ENCODE measurements at regions not wholly inside any gene's neighbourhood (a gene's known extent, or its start where the extent isn't known, plus 50 kb on each side); places are given as distances from the start of the nearest gene placed in this dataset.

- TF ChIP-seq ZNF281 (CRISPR knock-in tag; IDR thresholded peaks at IDR 0.05) (no peak), CTCF (IDR thresholded peaks at IDR 0.05) (no peak), TCF7 (CRISPR knock-in tag; IDR thresholded peaks at IDR 0.05; ENCODE audit: low read depth) (no peak), OVOL2 (CRISPR knock-in tag; IDR thresholded peaks at IDR 0.05; ENCODE audit: borderline replicate concordance) (no peak), PRRX2 (CRISPR knock-in tag; IDR thresholded peaks at IDR 0.05) (no peak), AFF4 (CRISPR knock-in tag; IDR thresholded peaks at IDR 0.05; ENCODE audit: borderline replicate concordance) (no peak), E2F1 (CRISPR knock-in tag; IDR thresholded peaks at IDR 0.05) (no peak), IRF2 (CRISPR knock-in tag; IDR thresholded peaks at IDR 0.05; ENCODE audit: borderline replicate concordance, low read depth) (no peak)
Observed at GRCh38 chr11:104792861-104793260, 105.4 kb downstream of the CASP12 start (continued).

GRCh38 chr11:104791896-104792295, 106.4 kb downstream of the CASP12 start:
- ChIA-PET CTCF (no interaction called here), POLR2A (no interaction called here)
- Mint-ChIP-seq H3K4me1 (peaks cover 4% of the 10 kb centered on the region; the same call in 1 of the 2 replicates), H3K36me3 (peaks cover 17% of the 10 kb centered on the region), H3K4me3 (no peak overlapping the region), H3K9me3 (peaks cover 25% of the 10 kb centered on the region), H3K27me3 (ENCODE audit: low read depth) (no peaks in the 10 kb centered on the region), H3K27ac (no peak overlapping the region)
- no peak for DNase-seq (ENCODE audit: low spot score)
- ATAC-seq: no peak
- TF ChIP-seq AR (CRISPR knock-in tag; IDR thresholded peaks at IDR 0.05): no peak

- H3K9me3 Mint-ChIP-seq: no peaks in the 10 kb centered on the region
- no peak for DNase-seq (ENCODE audit: low spot score)
- CTCF ChIA-PET: no interaction called here
- no peak for TF ChIP-seq TCF7 (CRISPR knock-in tag; IDR thresholded peaks at IDR 0.05; ENCODE audit: low read depth)
- no peak for TF ChIP-seq TEAD4 (CRISPR knock-in tag; IDR thresholded peaks at IDR 0.05)
- no peak for TF ChIP-seq ETV6 (CRISPR knock-in tag; IDR thresholded peaks at IDR 0.05)
- TF ChIP-seq CDX4 (CRISPR knock-in tag; IDR thresholded peaks at IDR 0.05; ENCODE audit: borderline replicate concordance): no peak
- TF ChIP-seq SOX15 (CRISPR knock-in tag; IDR thresholded peaks at IDR 0.05): no peak
- POLR2A ChIA-PET: no interaction called here
- ATAC-seq: no peak
- H3K27me3 Mint-ChIP-seq (ENCODE audit: low read depth): no peaks in the 10 kb centered on the region
- peaks cover 50% of the 10 kb centered on the region for H3K4me1 Mint-ChIP-seq
- no peak overlapping the region for H3K4me3 Mint-ChIP-seq
- H3K27ac Mint-ChIP-seq: no peak overlapping the region
- H3K36me3 Mint-ChIP-seq: peaks cover 3% of the 10 kb centered on the region
Observed at GRCh38 chr11:104784684-104785460, 113.4 kb downstream of the CASP12 start.
